HUES6 (cell line): ENCODE measurements at regions not wholly inside any gene's neighbourhood (a gene's known extent, or its start where the extent isn't known, plus 50 kb on each side); places are given as distances from the start of the nearest gene placed in this dataset.
"Not testable (repeated sequence)": the region's sequence is repeated elsewhere in the genome, so short reads cannot be mapped to it uniquely, and the experiment has no call there.

ENCODE experiments used
- H3K27ac ChIP-seq: 2 replicates; pipeline ENCODE4 v1.7.0; 2013; ENCODE audit warnings: low read depth, mild to moderate bottlenecking, low read length, inconsistent platforms
- H3K27me3 ChIP-seq: 2 replicates; pipeline ENCODE4 v1.6.1; 2013; ENCODE audit warnings: low read length; ENCODE audit not compliant: control insufficient read depth, insufficient read depth
- H3K36me3 ChIP-seq: 2 replicates; pipeline ENCODE4 v1.6.1; 2013; ENCODE audit warnings: low read length; ENCODE audit not compliant: control insufficient read depth, insufficient read depth
- H3K4me1 ChIP-seq: 2 replicates; pipeline ENCODE4 v1.6.1; 2013; ENCODE audit warnings: low read length; ENCODE audit not compliant: control insufficient read depth, insufficient read depth
- H3K4me3 ChIP-seq: 2 replicates; pipeline ENCODE4 v1.5.1; 2013; ENCODE audit warnings: low read depth, low read length
- H3K9ac ChIP-seq: one replicate; pipeline ENCODE4 v1.6.1; 2013; ENCODE audit warnings: mild to moderate bottlenecking, low read length
- H3K9me3 ChIP-seq: 2 replicates; pipeline ENCODE4 v1.6.1; 2013; ENCODE audit warnings: low read depth, low read length; ENCODE audit not compliant: control insufficient read depth, insufficient read depth

DNA sequence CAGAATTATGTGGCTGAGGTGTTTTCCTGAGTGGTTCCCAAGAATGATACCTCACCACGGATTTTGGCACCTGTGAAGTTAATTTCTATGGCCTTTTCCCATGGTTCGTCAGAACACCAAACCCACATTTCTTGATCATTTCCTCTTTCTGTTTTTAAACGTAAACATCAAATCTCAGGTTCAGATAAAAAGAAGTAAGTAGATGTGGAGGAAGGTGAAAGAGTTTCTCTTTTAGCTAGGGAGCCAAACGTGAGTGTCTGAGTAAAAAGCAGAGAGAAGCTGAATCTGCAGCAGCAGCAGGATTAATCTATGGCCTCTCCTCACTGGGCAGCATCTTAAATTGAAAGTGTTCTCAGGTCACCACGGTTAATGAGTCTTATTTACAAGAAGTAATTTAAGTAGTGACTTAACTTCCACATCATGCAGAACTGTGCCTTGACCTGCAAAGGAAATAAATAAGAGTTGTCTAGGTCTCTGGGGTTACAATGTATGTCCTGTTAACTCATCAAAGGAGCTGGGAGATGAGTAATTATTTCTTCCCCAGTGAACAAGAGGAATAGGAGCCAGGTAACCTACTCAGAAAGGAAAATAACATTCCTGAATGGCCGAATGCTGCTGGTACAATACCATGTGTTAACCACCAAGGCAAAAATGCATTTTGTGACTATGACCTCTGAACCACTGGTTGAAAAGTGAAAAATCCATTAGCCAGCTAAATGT lies 139.6 kb upstream of the NETO1 start:
- Histone ChIP-seq H3K27ac (no peak overlapping the region), H3K36me3 (no peaks in the 10 kb centered on the region), H3K9ac (no peak overlapping the region), H3K9me3 (no peaks in the 10 kb centered on the region), H3K4me3 (no peak overlapping the region), H3K4me1 (no peaks in the 10 kb centered on the region), H3K27me3 (no peaks in the 10 kb centered on the region)

DNA sequence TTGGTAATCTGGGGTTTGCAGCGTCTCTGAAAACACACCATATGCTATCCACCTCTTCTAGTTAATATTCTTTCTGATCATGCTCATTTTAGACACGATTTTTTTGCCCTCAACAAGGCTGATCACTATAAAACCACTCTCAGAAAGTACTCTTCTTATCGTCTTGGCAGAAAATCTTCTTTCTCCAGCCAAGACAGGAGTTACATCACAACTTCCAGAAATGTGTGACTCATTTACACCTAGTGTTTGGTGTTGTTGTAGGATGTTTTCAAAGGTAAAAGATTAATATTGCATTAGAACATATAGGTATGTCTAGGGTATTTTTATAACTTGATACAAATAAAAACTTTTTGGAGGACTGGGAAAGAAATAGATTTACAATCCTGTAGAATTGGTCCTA lies 138.5 kb upstream of the NETO1 start:
- Histone ChIP-seq H3K4me3 (no peak overlapping the region), H3K9me3 (no peaks in the 10 kb centered on the region), H3K27me3 (no peaks in the 10 kb centered on the region), H3K27ac (no peak overlapping the region), H3K9ac (no peak overlapping the region), H3K4me1 (no peaks in the 10 kb centered on the region), H3K36me3 (no peaks in the 10 kb centered on the region)

DNA sequence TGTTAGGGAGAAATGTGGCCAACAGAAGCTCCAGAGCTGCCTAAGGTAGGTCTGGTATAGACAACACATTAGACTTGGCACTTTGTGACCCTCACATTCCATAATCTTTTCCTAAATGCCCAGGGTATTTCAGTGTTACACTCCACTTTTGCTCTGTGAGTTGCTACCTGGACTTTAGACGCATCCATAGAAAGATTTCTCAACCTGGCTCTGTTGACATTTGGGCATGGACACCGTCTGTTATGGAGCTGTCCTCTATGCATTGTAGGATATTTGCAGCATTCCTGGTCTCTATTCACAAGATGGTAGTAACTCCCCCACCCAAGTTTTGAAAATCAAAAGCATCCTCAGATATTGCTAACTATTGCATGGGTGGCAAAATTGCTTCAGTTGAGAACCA lies 136.5 kb upstream of the NETO1 start:
- no peaks in the 10 kb centered on the region for H3K4me1 ChIP-seq
- no peaks in the 10 kb centered on the region for H3K36me3 ChIP-seq
- no peaks in the 10 kb centered on the region for H3K27me3 ChIP-seq
- H3K27ac ChIP-seq, result no peak overlapping the region
- H3K9me3 ChIP-seq, result no peaks in the 10 kb centered on the region
- no peak overlapping the region for H3K9ac ChIP-seq
- H3K4me3 ChIP-seq, result no peak overlapping the region

DNA sequence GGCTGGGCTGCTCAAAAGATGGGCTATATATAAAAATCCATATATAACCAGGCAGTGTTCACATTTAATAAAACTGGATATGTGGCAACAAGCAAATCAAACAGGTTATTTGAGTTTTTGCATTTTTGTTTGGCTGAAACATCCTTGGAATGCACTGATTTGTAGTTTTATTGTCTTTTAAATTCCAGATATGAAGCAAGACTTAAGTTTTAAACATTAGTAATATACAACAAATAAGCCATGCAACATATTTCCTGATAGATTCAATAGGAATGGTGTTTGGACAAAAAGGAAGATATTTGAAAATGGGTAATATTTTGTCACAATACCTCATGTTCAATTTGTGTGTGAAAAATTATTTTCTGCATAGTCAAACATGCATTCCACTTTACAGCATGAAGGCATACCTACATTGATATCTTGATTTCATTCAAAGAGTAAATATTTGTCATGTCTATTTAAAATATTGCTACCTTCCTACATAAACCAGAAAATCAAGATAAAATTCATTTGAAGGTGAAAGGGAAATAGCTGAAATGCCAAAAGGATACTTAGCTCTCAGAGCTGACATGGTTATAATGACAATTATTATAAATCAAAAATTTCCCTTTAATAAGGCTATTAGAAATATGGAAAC lies 132.3 kb upstream of the NETO1 start:
- no peak overlapping the region for H3K4me3 ChIP-seq
- H3K4me1 ChIP-seq, result no peaks in the 10 kb centered on the region
- no peaks in the 10 kb centered on the region for H3K9me3 ChIP-seq
- H3K9ac ChIP-seq, result no peak overlapping the region
- H3K27me3 ChIP-seq, result no peaks in the 10 kb centered on the region
- H3K36me3 ChIP-seq, result no peaks in the 10 kb centered on the region
- H3K27ac ChIP-seq, result no peak overlapping the region

DNA sequence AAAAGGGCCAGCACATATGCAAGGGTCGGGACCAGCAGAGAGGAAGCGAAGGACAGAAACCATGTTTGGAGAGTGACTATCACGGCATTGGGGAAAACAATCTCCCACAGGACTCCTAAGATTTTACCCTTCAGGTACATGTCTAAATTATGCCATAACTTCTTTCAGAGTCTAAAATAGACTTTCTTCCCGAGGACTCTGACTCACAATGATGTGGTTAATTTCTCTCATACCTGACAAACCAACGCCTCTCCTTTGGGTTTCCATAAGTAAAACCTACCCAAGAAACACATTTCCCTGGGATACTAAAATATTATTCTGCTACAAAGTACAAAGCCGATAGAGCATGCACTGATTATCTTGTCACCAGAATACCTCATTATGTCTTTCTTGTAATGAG lies 127.8 kb upstream of the NETO1 start:
- Histone ChIP-seq H3K27me3 (no peaks in the 10 kb centered on the region), H3K4me3 (no peak overlapping the region), H3K4me1 (no peaks in the 10 kb centered on the region), H3K9ac (no peak overlapping the region), H3K36me3 (no peaks in the 10 kb centered on the region), H3K9me3 (no peaks in the 10 kb centered on the region), H3K27ac (no peak overlapping the region)

DNA sequence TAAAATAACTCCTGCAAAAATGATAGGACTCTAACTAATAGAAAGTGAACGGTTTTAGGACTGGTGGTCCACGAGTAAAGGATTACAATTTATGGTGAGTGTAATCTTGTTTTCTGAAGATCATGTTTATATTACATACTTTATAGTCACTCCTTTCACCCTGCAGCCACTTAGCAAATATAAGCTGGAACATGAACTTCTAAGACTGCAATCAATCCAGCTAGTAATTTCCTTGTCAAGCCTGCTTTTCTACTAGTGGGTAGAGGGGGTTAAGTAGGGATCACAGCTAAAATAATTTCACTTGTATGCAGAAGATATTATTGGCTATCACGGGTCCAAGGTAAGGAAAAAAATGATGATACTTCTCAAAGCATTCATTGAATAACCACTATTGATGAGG lies 125.5 kb upstream of the NETO1 start:
- Histone ChIP-seq H3K27ac (no peak overlapping the region), H3K9ac (no peak overlapping the region), H3K4me1 (no peaks in the 10 kb centered on the region), H3K27me3 (no peaks in the 10 kb centered on the region), H3K9me3 (no peaks in the 10 kb centered on the region), H3K4me3 (no peak overlapping the region), H3K36me3 (no peaks in the 10 kb centered on the region)

DNA sequence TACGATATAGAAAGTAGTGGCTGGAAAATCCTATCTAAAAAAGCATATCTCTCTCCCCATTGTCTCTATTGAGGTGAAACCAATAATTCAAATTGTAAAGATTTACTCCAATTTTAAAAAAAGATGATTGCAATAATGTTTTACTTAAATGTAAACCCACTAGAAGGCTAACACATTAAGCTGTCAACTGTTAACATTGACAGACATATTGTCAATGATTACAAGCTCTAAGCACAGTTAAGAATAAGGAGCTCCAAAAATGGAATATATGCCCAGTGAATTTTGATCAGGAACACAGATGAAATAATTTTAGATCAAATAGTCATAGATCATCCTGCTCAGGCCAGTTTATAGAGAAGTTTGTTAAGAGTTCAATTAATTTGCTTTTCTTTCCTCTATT lies 123.6 kb upstream of the NETO1 start:
- Histone ChIP-seq H3K27ac (no peak overlapping the region), H3K4me1 (no peaks in the 10 kb centered on the region), H3K9ac (no peak overlapping the region), H3K27me3 (no peaks in the 10 kb centered on the region), H3K4me3 (no peak overlapping the region), H3K36me3 (no peaks in the 10 kb centered on the region), H3K9me3 (no peaks in the 10 kb centered on the region)

DNA sequence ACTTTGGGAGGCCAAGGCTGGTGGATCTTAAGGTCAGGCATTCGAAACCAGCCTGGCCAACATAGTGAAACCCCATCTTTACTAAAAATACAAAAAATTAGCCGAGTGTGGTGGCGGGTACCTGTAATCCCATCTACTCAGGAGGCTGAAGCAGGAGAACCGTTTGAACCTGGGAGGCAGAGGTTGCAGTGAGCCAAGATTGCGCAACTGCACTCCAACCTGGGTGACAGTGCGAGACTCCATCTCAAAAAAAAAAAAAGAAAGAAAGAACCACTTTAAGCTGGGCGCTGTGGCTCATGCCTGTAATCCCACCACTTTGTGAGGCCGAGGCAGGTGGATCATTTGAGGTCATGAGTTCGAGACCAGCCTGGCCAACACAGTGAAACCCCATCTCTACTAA lies 119.8 kb upstream of the NETO1 start:
- H3K36me3 ChIP-seq, H3K9me3 ChIP-seq, H3K9ac ChIP-seq, H3K27ac ChIP-seq, H3K4me3 ChIP-seq, H3K4me1 ChIP-seq, H3K27me3 ChIP-seq: not testable (repeated sequence)

DNA sequence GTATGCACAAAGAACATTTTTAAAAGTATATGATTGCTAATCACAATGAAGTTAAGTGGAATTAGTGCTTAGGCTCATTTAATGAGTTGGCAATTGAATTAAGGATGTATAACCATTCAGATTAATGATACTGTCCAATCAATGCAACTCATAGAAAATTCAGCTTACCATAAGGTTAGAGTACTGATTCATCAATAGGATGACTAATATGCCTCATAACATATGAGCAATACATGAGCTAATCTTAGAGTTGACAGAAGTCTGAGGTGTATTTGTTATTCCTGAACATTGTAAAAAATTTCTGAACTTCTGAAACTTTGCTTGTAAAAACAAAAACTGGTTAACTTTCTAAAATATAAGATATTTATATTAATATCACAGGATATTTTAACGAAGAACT lies 118.3 kb upstream of the NETO1 start:
- Histone ChIP-seq H3K4me1 (no peaks in the 10 kb centered on the region), H3K27ac (no peak overlapping the region), H3K9me3 (no peaks in the 10 kb centered on the region), H3K4me3 (no peak overlapping the region), H3K27me3 (no peaks in the 10 kb centered on the region), H3K9ac (no peak overlapping the region), H3K36me3 (no peaks in the 10 kb centered on the region)

DNA sequence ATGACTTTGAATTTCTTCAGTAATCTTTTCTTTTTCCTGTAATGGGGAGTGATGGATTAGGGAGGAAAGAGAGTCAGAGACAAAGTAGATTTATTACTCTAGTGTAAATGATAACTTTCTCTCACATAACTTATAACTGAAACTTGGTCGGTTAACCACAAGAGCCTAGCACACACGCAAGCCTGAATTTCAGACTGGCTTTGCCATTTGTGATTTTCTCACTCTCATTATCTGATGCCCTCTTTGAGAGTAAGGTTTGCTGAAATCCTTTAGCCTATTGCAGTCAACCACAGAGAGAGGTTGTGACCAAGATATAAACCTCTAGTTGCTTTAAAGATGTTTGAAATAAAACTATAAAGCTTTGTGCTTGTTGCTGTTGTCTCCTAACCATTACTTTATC lies 117.9 kb upstream of the NETO1 start:
- Histone ChIP-seq H3K27ac (no peak overlapping the region), H3K4me3 (no peak overlapping the region), H3K36me3 (no peaks in the 10 kb centered on the region), H3K27me3 (no peaks in the 10 kb centered on the region), H3K4me1 (no peaks in the 10 kb centered on the region), H3K9ac (no peak overlapping the region), H3K9me3 (no peaks in the 10 kb centered on the region)

DNA sequence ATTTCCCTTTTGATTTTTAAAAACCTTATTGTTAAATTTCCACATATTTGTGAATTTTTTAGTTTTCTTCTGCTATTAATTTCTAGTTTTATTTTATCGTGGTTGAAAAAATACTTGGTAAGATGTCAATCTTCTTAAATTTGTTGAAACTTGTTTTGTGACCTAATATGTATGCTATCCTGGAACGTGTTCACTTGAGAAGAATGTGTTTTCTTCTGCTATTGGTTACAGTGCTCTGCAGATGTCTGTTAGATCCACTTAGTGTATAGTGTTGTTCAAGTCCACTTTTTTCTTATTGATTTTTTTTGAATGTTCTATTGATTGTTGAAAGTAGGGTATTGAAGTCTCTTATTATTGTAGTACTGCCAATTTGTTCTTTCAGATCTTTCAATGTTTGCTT lies 116.5 kb upstream of the NETO1 start:
- Histone ChIP-seq H3K9me3 (no peaks in the 10 kb centered on the region), H3K4me3 (no peak overlapping the region)

More for the DNA sequence above, 116.5 kb upstream of the NETO1 start:
- Histone ChIP-seq H3K27me3 (no peaks in the 10 kb centered on the region), H3K27ac (no peak overlapping the region), H3K36me3 (no peaks in the 10 kb centered on the region), H3K4me1 (no peaks in the 10 kb centered on the region), H3K9ac (no peak overlapping the region)
